GM18499 (cell line): ENCODE measurements at regions not wholly inside any gene's neighbourhood (a gene's known extent, or its start where the extent isn't known, plus 50 kb on each side); places are given as distances from the start of the nearest gene placed in this dataset.

Experiments
- ATAC-seq: cut with Tn5 transposase; IDR thresholded peaks from one replicate; pipeline ENCODE4 v1.9.1; 2021; ENCODE audit warnings: moderate number of reproducible peaks; ENCODE audit not compliant: insufficient read depth, unreplicated experiment

GRCh38 chr5:98099448-98100105 is 673.9 kb upstream of the RGMB start:
- no peak for ATAC-seq

DNA sequence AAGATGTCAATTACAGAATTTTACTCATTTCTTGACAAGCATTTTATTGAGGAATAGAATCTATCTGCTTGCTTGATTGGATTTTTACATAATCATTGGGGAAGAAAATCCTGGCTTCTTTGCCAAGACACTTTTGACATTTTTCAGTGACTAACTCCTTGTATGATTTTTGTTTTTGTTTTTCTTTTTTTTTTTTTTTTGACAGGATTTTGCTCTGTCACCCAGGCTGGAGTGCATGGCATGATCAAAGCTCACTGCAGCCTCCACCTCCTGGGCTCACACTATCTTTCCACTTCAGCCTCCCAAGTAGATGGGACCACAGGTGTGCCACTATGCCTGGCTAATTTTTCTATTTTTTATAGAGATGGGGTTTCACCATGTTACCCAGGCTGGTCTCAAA is 672.3 kb upstream of the RGMB start:
- no peak for ATAC-seq

GRCh38 chr5:98102936-98103335 is 670.5 kb upstream of the RGMB start:
- ATAC-seq = no peak

DNA sequence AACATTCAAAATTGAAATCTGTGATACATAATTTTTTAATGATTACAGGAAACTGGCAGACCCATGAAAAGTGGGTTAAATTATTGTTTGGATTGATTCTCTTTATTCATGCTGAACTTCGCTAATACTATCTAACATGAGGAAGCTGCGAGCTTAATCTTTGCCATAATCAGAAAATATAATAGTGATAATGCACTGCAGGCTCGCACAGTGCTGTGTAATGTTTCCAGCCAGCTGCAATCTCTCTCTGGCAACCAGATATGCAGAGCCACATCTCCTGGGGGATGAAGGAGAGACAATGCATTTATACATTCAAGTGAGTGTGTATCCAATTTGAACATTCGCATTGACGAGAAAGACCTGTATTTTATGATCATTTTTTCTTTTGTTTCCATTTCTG is 669.7 kb upstream of the RGMB start:
- ATAC-seq = no peak

GRCh38 chr5:98104454-98105188 is 668.8 kb upstream of the RGMB start:
- ATAC-seq = no peak

- ATAC-seq = no peak
These were observed 667.8 kb upstream of the RGMB start for GRCh38 chr5:98105681-98106080.

- ATAC-seq = no peak
These were observed 667.1 kb upstream of the RGMB start for GRCh38 chr5:98106116-98107031.

GRCh38 chr5:98108497-98108896 is 665.0 kb upstream of the RGMB start:
- no peak for ATAC-seq

DNA sequence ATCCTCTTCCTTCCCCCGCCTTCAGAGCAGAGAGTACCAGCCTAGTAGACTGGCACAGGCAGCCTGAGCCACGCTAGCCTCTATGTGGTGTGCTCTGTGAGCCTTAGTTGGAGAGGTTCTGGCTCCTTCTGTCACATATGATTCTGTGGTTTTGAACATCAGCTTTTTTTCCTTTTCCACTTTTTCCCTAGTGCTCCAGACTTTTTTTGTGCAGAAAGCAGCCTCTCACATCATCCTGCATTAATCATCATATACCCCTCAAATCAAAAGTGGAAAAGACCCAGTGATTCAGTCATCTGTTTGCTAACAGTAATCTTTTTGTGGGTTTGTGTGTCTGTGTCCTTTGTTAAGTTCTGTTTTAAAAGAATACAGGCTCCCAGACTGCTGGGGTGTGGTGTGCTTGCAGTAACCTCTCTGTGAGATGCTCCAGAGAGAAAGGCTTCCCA is 663.9 kb upstream of the RGMB start:
- ATAC-seq = no peak

GRCh38 chr5:98110282-98110691 is 663.2 kb upstream of the RGMB start:
- no peak for ATAC-seq

- ATAC-seq = no peak
These were observed 662.7 kb upstream of the RGMB start for GRCh38 chr5:98110791-98111190.

DNA sequence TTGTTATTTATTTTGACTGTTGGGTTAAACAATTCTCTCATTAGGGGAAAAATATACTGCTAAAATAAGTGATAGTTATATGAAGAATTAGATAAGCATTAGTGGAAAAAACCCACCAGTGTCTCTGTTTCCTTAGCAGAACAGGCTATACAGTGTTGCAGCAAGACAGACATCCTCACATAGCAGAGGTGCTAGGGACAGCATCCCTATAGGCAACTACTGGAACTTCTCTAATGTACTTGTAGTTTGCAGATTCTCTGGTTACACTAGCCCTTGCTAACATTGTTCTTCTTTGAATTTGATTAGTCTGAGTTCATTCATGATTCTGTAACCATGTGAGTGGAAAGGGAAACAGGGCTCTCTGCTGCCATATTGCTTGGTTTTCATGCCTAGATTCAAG is 661.8 kb upstream of the RGMB start:
- no peak for ATAC-seq

DNA sequence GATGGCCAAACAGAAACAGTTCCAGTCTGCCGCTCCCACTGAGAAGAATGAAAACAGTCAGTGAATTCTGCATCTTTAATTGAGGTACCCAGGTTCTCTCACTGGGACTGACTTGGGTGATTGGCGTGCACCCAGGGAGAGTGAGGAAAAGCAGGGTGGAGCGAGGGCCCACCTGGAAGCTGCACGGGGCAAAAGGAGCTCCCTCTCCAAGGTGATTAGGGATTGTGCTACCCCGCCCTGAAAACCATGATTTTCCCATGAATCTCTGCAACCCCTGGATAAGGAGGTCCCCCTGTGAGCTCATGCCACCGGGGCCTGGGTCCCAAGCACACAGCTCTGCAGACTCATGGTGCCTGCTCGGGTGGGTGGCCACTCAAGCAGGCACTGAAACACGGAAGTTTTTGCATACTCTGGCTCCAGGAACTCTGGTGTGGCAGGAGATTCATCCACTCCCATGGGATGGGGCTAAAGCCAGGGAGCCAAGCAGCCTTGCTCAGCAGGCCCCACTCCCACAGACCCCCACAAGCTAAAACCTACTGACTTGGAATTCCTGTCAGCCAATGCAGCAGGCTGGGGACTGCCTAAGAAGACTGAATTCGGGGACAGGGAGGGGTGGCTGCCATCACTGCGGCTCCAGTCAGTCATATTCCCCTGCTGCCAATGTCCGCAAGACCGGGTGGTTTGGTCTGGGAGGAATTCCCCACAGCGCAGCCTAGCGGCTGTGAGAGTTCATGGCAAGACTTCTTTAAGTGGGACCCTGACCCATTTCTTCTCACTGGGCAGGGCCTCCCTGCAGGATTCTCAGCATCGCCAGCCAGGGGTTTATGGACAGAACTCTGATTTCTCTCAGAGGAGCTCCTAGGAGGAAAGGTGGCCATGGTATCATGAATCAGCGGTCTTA is 652.2 kb upstream of the RGMB start:
- no peak for ATAC-seq

- ATAC-seq = no peak
These were observed 645.2 kb upstream of the RGMB start for GRCh38 chr5:98128271-98128670.

- ATAC-seq = no peak
These were observed 644.6 kb upstream of the RGMB start for GRCh38 chr5:98128846-98129245.

- no peak for ATAC-seq
These were observed 643.0 kb upstream of the RGMB start for GRCh38 chr5:98130261-98131035.

DNA sequence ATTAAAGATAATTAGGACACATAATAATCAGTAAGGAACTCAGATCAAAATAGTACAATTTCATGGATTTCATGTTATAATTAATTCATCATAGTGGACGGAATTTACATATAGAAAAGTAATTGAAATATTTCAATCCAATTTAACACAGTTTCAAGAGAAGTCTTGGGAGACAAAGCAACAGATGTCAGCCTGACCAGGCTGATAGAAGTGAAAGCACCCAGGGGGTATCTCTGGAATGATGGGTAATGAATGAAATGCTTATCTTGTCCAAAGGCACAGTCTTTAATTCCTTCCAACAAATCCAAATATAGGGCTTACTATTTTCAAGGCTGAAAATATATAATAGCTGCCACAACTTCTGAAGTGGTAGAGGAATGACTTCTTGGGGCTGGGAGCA is 629.3 kb upstream of the RGMB start:
- ATAC-seq = no peak

DNA sequence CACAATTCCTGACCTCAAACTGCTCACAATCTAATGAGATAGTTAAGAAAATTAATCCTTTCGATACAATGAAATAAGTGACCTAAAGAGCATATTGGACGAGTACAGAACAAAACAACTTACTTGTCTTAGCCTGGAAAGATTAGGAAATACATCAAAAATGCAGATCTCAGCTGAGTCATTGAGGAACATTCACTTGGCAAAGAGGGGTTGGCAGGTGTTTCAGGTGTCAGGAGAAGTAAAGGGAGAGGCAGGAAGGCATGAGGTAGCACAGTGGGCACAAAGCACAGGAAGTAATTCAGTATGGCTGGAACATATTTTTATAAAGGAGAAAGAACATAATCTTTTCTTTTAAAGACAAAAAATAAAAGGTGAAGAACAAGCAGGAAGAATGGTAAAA is 628.8 kb upstream of the RGMB start:
- no peak for ATAC-seq

DNA sequence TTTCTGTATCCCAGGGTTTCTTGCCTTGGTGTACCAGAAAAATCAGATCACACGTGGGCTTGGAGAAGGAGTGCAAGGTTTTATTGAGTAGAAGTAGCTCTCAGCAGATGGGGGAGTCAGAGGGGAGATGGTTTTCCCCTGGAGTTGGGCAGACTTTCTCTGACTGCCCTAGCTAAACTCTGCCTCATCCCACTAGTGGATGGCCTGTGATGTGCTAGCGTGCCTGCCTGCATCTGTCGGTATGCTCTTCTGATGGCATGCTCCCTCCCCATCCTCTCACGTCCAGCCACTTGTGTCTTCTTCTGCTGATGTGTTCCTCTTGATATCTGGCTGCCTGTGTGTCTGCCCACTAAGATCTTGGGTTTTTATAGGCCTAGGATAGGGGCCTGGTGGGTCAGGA is 616.1 kb upstream of the RGMB start:
- ATAC-seq = no peak
